ENCODE measurements at regions not wholly inside any gene's neighbourhood (a gene's known extent, or its start where the extent isn't known, plus 50 kb on each side); places are given as distances from the start of the nearest gene placed in this dataset.
"Not testable (repeated sequence)": the region's sequence is repeated elsewhere in the genome, so short reads cannot be mapped to it uniquely, and the experiment has no call there.

GRCh38 chr6:82461536-82461935 lies 97.9 kb downstream of the TPBG start:
- H3K27me3 ChIP-seq, result no peaks in the 10 kb centered on the region
- WGBS, result 100% methylated on average over 1 of the region's 1 CpG
- intact Hi-C loops (cut with DNase I), result no loop called here
- H3K9me3 ChIP-seq, result peaks cover 0 to 6% (median 0%) of the 10 kb centered on the region in 4 donors
- DNase-seq (ENCODE audit: extremely low spot score), result no peak
- no peaks in the 10 kb centered on the region for H3K4me1 ChIP-seq
- TF ChIP-seq POLR2AphosphoS5 (IDR thresholded peaks at IDR 0.05), result no peak
- no peak for TF ChIP-seq POLR2A (IDR thresholded peaks at IDR 0.05; ENCODE audit: low read depth)
- TF ChIP-seq EP300 (IDR thresholded peaks at IDR 0.05), result no peak
- TF ChIP-seq, protein P1, sequence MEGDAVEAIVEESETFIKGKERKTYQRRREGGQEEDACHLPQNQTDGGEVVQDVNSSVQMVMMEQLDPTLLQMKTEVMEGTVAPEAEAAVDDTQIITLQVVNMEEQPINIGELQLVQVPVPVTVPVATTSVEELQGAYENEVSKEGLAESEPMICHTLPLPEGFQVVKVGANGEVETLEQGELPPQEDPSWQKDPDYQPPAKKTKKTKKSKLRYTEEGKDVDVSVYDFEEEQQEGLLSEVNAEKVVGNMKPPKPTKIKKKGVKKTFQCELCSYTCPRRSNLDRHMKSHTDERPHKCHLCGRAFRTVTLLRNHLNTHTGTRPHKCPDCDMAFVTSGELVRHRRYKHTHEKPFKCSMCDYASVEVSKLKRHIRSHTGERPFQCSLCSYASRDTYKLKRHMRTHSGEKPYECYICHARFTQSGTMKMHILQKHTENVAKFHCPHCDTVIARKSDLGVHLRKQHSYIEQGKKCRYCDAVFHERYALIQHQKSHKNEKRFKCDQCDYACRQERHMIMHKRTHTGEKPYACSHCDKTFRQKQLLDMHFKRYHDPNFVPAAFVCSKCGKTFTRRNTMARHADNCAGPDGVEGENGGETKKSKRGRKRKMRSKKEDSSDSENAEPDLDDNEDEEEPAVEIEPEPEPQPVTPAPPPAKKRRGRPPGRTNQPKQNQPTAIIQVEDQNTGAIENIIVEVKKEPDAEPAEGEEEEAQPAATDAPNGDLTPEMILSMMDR (IDR thresholded peaks at IDR 0.05), result no peak
- no peak overlapping the region for H3K4me3 ChIP-seq
- no peak overlapping the region for H3K27ac ChIP-seq (replicated peaks in 1 of 4)
- H3K36me3 ChIP-seq, result no peaks in the 10 kb centered on the region

GRCh38 chr6:82467338-82467737 lies 103.7 kb downstream of the TPBG start:
- TF ChIP-seq, protein P1 (IDR thresholded peaks at IDR 0.05), result no peak
- TF ChIP-seq POLR2AphosphoS5 (IDR thresholded peaks at IDR 0.05) (no peak), EP300 (IDR thresholded peaks at IDR 0.05) (no peak), POLR2A (IDR thresholded peaks at IDR 0.05; ENCODE audit: low read depth) (no peak)

GRCh38 chr6:82470123-82470522 lies 106.5 kb downstream of the TPBG start:
- H3K36me3 ChIP-seq; H3K27ac ChIP-seq (replicated peaks in 1 of 4); H3K4me3 ChIP-seq; H3K4me1 ChIP-seq; H3K27me3 ChIP-seq; intact Hi-C loops (cut with DNase I); H3K9me3 ChIP-seq; DNase-seq (ENCODE audit: extremely low spot score): not testable (repeated sequence)
- 96% methylated on average over 8 of the region's 8 CpGs for WGBS

More at GRCh38 chr6:82467338-82467737, 103.7 kb downstream of the TPBG start:
- no peak for DNase-seq (ENCODE audit: extremely low spot score)
- Histone ChIP-seq H3K27me3 (no peaks in the 10 kb centered on the region), H3K4me3 (no peak overlapping the region), H3K36me3 (peaks cover 0 to 4% (median 0%) of the 10 kb centered on the region in 4 donors), H3K9me3 (no peaks in the 10 kb centered on the region), H3K27ac (replicated peaks in 1 of 4) (no peak overlapping the region), H3K4me1 (no peaks in the 10 kb centered on the region)
- intact Hi-C loops (cut with DNase I), result no loop called here

DNA sequence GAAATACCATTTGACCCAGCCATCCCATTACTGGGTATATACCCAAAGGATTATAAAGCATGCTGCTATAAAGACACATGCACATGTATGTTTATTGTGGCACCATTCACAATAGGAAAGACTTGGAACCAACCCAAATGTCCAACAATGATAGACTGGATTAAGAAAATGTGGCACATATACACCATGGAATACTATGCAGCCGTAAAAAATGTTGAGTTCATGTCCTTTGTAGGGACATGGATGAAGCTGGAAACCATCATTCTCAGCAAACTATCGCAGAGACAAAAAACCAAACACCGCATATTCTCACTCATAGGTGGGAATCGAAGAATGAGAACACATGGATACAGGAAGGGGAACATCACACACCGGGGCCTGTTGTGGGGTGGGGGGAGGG lies 111.5 kb downstream of the TPBG start:
- H3K4me3 ChIP-seq; H3K9me3 ChIP-seq; intact Hi-C loops (cut with DNase I); H3K36me3 ChIP-seq; H3K27me3 ChIP-seq; H3K4me1 ChIP-seq; H3K27ac ChIP-seq (replicated peaks in 1 of 4); DNase-seq (ENCODE audit: extremely low spot score): not testable (repeated sequence)
- 91% methylated on average over 5 of the region's 5 CpGs for WGBS

DNA sequence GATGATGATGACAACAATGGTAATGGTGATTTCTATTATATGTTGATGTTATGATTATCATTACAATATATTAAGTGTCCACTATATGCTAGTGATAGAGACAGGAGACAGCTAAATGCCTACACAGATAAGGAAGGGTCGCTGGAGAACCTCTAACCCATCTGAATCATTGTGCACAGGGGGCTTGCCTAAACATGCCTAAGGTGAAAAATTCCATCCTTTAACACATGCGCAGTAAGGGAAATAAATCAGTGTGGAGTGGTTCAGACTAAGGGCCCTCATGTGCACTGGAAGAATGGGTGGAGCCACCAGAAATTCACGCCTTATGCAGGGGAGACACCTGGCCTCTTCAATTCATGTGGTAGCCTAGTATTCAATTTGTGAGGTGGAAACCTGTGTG lies 120.4 kb downstream of the TPBG start:
- DNase-seq (ENCODE audit: extremely low spot score), result no peak
- WGBS, result 93% methylated on average over 3 of the region's 3 CpGs
- Histone ChIP-seq H3K27ac (replicated peaks in 1 of 4) (no peak overlapping the region), H3K9me3 (peaks cover 0 to 10% (median 4%) of the 10 kb centered on the region in 4 donors), H3K4me1 (peaks cover 0 to under 1% (median 0%) of the 10 kb centered on the region in 4 donors), H3K27me3 (no peaks in the 10 kb centered on the region), H3K4me3 (no peak overlapping the region), H3K36me3 (no peaks in the 10 kb centered on the region)
- TF ChIP-seq EP300 (IDR thresholded peaks at IDR 0.05) (no peak), POLR2AphosphoS5 (IDR thresholded peaks at IDR 0.05) (no peak), POLR2A (IDR thresholded peaks at IDR 0.05; ENCODE audit: low read depth) (no peak)
- TF ChIP-seq, protein P1 (IDR thresholded peaks at IDR 0.05), result no peak
- intact Hi-C loops (cut with DNase I), result no loop called here

All from esophagus muscularis mucosa (tissue), 4 donors.